ENCODE measurements at regions not wholly inside any gene's neighbourhood (a gene's known extent, or its start where the extent isn't known, plus 50 kb on each side); places are given as distances from the start of the nearest gene placed in this dataset.

DNA sequence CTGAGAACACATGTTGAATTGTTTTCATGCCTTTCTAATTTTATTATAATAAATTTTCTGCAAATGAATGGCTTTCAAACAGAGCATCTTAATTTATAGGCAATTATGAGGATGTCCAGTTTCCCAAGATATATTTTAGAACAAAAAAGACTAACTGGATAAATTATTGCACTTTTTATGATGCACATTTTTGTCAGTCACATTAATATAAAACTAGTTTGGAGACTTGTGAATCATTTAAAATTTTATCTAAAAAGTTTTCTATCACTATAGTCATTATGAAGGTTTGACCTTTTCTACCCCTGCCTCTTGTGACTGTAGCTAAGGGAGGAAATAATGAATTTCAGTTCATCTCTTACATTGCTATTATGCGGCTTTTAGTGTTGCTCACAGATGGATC, 393.8 kb downstream of the TAF11L14 start:
- H3K9me3 ChIP-seq (ENCODE audit: control insufficient read depth, low read length): no peaks in the 10 kb centered on the region

DNA sequence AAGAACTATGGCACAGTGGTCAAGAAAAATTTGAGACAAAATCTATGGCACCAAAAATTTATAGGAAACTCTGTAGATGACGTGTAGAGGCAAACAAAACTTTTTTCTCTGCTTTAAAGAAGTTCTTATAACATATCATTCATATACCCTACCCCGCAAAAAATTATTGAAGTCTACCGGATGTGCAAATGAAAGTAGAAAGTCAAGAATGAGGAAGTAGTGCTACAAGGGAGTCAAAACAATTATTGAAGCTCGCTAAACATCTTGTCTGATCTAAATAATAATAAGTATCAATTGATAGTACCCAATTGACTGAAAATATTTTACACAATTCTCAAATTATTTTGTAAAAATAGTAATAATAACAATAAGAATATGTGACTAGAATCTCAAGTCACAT, 398.5 kb downstream of the TAF11L14 start:
- no peaks in the 10 kb centered on the region for H3K9me3 ChIP-seq (ENCODE audit: control insufficient read depth, low read length)
- no peaks in the 10 kb centered on the region for H3K27me3 ChIP-seq (ENCODE audit: control insufficient read depth, insufficient read depth, low read length)
- H3K36me3 ChIP-seq (ENCODE audit: control insufficient read depth, insufficient read depth, low read length): no peaks in the 10 kb centered on the region
- H3K4me3 ChIP-seq (ENCODE audit: low read length): no peak overlapping the region
- no peak overlapping the region for H3K9ac ChIP-seq (ENCODE audit: low read length)
- H3K4me1 ChIP-seq (ENCODE audit: control insufficient read depth, insufficient read depth, low read length): no peaks in the 10 kb centered on the region

More for the DNA sequence above, 393.8 kb downstream of the TAF11L14 start:
- Histone ChIP-seq H3K27me3 (ENCODE audit: control insufficient read depth, insufficient read depth, low read length) (no peaks in the 10 kb centered on the region), H3K36me3 (ENCODE audit: control insufficient read depth, insufficient read depth, low read length) (no peaks in the 10 kb centered on the region), H3K9ac (ENCODE audit: low read length) (no peak overlapping the region), H3K4me3 (ENCODE audit: low read length) (no peak overlapping the region), H3K4me1 (ENCODE audit: control insufficient read depth, insufficient read depth, low read length) (no peaks in the 10 kb centered on the region)

DNA sequence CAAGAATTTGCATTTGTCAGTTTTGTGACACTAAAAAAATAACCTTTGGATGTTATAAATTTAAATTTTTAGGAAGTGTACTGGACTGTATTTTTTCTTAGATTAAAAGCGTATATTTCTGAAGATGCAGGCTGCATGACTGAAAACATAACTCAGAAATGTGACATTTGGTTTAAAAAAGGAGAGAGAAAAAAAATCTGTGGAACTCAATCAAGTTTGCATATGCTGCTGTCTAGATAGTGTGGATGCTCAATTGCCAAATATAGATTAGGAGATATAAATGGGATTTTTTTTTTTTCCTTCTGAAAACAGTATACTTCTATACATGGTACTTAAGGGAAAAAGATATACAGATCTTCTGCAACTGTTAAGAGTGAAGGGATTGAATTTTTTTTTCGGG, 402.3 kb downstream of the TAF11L14 start:
- Histone ChIP-seq H3K4me1 (ENCODE audit: control insufficient read depth, insufficient read depth, low read length) (no peaks in the 10 kb centered on the region), H3K9ac (ENCODE audit: low read length) (no peak overlapping the region), H3K9me3 (ENCODE audit: control insufficient read depth, low read length) (no peaks in the 10 kb centered on the region), H3K36me3 (ENCODE audit: control insufficient read depth, insufficient read depth, low read length) (no peaks in the 10 kb centered on the region), H3K4me3 (ENCODE audit: low read length) (no peak overlapping the region), H3K27me3 (ENCODE audit: control insufficient read depth, insufficient read depth, low read length) (no peaks in the 10 kb centered on the region)

DNA sequence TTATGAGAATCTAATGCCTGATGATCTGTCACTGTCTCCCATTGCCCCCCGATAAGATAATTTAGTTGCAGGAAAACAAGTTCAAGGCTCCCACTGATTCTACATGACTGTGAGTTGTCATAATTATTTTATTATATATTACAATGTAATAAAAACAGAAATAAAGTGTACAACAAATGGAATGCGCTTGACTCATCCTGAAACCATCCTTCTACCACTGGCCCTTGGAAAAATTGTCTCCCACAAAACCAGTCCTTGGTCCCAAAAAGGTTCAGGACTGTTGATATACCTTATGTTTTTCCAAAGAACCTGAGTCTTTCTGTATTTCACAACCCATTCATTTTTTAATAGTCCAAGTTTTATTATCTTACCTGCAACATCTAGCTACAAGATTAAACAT, 403.5 kb downstream of the TAF11L14 start:
- Histone ChIP-seq H3K27me3 (ENCODE audit: control insufficient read depth, insufficient read depth, low read length) (no peaks in the 10 kb centered on the region), H3K36me3 (ENCODE audit: control insufficient read depth, insufficient read depth, low read length) (no peaks in the 10 kb centered on the region), H3K9me3 (ENCODE audit: control insufficient read depth, low read length) (no peaks in the 10 kb centered on the region), H3K4me3 (ENCODE audit: low read length) (no peak overlapping the region), H3K4me1 (ENCODE audit: control insufficient read depth, insufficient read depth, low read length) (no peaks in the 10 kb centered on the region), H3K9ac (ENCODE audit: low read length) (no peak overlapping the region)

DNA sequence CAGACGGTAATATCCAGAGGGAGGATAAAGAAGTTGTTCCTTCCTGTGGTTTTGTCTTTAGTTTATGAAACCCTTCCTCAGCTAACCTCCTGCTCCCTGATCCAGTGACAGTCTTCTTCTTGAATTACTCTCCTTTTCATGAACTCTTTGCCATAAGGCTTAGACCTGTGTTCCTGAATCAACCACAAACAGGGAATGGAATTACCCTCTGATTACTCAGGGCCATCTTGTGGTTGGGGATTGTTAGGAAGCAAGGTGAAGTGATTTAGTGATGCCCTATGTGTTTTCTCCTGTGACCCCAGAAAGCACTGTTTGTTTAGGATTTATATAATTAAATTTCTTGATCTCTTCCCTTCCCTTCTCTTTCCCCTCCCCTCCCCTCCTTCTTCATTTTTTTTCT, 409.1 kb downstream of the TAF11L14 start:
- Histone ChIP-seq H3K9ac (ENCODE audit: low read length) (no peak overlapping the region), H3K27me3 (ENCODE audit: control insufficient read depth, insufficient read depth, low read length) (no peaks in the 10 kb centered on the region)

DNA sequence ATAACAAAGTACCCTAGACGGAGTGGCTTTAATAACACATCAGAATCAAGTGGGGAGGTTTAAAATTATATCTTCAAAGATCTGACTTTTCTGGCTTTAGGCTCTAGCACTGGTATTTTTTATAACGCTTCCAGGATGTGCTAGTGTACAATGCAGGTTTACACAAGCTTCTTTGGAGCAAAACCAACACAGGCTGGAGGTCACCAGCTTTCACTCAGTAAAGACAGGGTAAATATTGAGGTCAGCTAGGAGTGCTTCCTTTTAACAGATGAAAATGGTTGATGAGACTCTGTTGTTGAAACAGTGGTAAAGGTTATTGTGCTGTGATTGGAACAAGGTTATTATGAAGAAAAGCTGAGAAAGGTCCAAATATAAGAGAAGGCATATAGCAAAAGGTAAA, 414.2 kb downstream of the TAF11L14 start:
- no peak overlapping the region for H3K4me3 ChIP-seq (ENCODE audit: low read length)
- H3K27me3 ChIP-seq (ENCODE audit: control insufficient read depth, insufficient read depth, low read length): no peaks in the 10 kb centered on the region

More for the DNA sequence above, 409.1 kb downstream of the TAF11L14 start:
- Histone ChIP-seq H3K36me3 (ENCODE audit: control insufficient read depth, insufficient read depth, low read length) (no peaks in the 10 kb centered on the region), H3K9me3 (ENCODE audit: control insufficient read depth, low read length) (no peaks in the 10 kb centered on the region), H3K4me3 (ENCODE audit: low read length) (no peak overlapping the region), H3K4me1 (ENCODE audit: control insufficient read depth, insufficient read depth, low read length) (no peaks in the 10 kb centered on the region)

DNA sequence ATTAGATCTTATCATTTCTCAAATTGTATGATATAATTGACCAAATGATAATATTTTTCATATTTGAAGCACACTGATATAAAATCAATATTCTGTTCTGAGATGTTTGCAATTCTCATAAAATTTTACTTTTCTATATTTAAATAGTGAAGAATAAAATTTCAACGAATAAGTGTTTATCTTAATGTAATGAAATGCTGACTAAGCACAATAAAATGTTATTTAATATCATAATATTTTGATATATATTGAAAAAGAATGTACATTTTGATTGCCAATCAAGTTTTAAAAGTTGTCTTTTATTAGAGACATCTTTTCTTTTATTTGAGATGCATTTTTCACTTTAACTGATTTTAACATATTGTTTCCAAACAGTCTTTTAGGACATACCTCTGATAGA, 416.1 kb downstream of the TAF11L14 start:
- Histone ChIP-seq H3K4me3 (ENCODE audit: low read length) (no peak overlapping the region), H3K36me3 (ENCODE audit: control insufficient read depth, insufficient read depth, low read length) (no peaks in the 10 kb centered on the region), H3K9ac (ENCODE audit: low read length) (no peak overlapping the region), H3K4me1 (ENCODE audit: control insufficient read depth, insufficient read depth, low read length) (no peaks in the 10 kb centered on the region), H3K27me3 (ENCODE audit: control insufficient read depth, insufficient read depth, low read length) (no peaks in the 10 kb centered on the region), H3K9me3 (ENCODE audit: control insufficient read depth, low read length) (no peaks in the 10 kb centered on the region)

More for the DNA sequence above, 414.2 kb downstream of the TAF11L14 start:
- no peaks in the 10 kb centered on the region for H3K9me3 ChIP-seq (ENCODE audit: control insufficient read depth, low read length)
- no peak overlapping the region for H3K9ac ChIP-seq (ENCODE audit: low read length)
- H3K36me3 ChIP-seq (ENCODE audit: control insufficient read depth, insufficient read depth, low read length): no peaks in the 10 kb centered on the region
- no peaks in the 10 kb centered on the region for H3K4me1 ChIP-seq (ENCODE audit: control insufficient read depth, insufficient read depth, low read length)

DNA sequence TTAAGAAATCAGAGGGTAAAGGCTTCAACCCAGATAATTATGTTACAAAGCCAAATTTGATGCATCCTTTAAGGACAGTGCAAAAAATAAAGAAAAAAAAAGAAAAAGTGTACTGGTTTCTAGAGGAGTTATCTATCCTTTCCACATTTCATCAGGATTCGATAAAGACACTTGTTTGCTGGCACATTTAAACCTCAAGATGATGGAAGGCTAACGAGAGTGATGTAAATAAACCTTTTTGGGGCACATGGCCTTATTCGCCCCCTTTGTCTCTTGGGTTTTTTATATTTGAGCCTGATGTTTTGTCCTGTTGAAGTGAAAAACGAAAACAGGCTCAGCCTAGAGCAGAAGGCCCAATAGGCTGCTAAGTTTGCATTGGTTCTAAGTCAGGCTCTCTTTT, 416.5 kb downstream of the TAF11L14 start:
- no peak overlapping the region for H3K9ac ChIP-seq (ENCODE audit: low read length)

DNA sequence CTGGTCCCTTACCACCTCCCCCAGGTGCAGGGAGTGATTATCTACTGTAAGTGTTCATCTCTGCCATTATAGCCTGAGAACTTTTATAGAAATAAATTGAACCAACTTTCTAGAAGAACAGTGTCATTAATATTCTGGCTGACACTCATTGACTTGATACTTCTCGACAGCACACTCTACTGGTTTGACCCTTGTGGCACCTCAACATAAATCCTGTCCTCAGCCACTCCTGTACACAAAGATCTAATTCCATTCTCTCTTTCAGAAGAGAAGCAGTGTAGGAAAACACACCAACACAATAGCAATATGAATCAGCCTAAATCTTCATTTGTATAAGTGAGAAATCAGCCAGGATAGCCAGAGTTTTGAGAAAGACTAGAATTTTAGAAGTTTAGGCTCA, 417.7 kb downstream of the TAF11L14 start:
- H3K4me1 ChIP-seq (ENCODE audit: control insufficient read depth, insufficient read depth, low read length): no peaks in the 10 kb centered on the region
- H3K9ac ChIP-seq (ENCODE audit: low read length): no peak overlapping the region
- H3K9me3 ChIP-seq (ENCODE audit: control insufficient read depth, low read length): no peaks in the 10 kb centered on the region
- no peaks in the 10 kb centered on the region for H3K36me3 ChIP-seq (ENCODE audit: control insufficient read depth, insufficient read depth, low read length)
- no peak overlapping the region for H3K4me3 ChIP-seq (ENCODE audit: low read length)
- H3K27me3 ChIP-seq (ENCODE audit: control insufficient read depth, insufficient read depth, low read length): no peaks in the 10 kb centered on the region

More for the DNA sequence above, 416.5 kb downstream of the TAF11L14 start:
- Histone ChIP-seq H3K27me3 (ENCODE audit: control insufficient read depth, insufficient read depth, low read length) (no peaks in the 10 kb centered on the region), H3K36me3 (ENCODE audit: control insufficient read depth, insufficient read depth, low read length) (no peaks in the 10 kb centered on the region), H3K4me3 (ENCODE audit: low read length) (no peak overlapping the region), H3K9me3 (ENCODE audit: control insufficient read depth, low read length) (no peaks in the 10 kb centered on the region), H3K4me1 (ENCODE audit: control insufficient read depth, insufficient read depth, low read length) (no peaks in the 10 kb centered on the region)

DNA sequence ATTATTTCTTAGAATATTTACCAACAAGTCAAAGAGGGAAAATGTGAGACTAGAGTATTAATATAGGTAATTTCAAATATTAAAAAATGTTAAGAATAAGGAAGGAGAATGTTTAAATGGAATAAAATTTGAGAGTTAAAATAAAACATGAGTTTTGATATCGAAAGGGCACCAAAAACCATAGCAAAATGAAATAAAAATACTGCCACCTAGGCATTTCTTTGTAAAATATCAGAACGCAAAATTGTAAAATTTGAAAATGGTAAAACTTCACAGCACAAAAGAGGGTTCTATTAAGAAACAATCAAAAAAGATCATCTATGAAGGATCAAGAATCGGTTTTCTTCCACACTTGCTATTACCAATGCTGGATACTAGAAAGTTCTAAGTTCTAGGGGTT, 418.3 kb downstream of the TAF11L14 start:
- Histone ChIP-seq H3K36me3 (ENCODE audit: control insufficient read depth, insufficient read depth, low read length) (no peaks in the 10 kb centered on the region), H3K9me3 (ENCODE audit: control insufficient read depth, low read length) (no peaks in the 10 kb centered on the region), H3K27me3 (ENCODE audit: control insufficient read depth, insufficient read depth, low read length) (no peaks in the 10 kb centered on the region), H3K9ac (ENCODE audit: low read length) (no peak overlapping the region), H3K4me3 (ENCODE audit: low read length) (no peak overlapping the region), H3K4me1 (ENCODE audit: control insufficient read depth, insufficient read depth, low read length) (no peaks in the 10 kb centered on the region)

DNA sequence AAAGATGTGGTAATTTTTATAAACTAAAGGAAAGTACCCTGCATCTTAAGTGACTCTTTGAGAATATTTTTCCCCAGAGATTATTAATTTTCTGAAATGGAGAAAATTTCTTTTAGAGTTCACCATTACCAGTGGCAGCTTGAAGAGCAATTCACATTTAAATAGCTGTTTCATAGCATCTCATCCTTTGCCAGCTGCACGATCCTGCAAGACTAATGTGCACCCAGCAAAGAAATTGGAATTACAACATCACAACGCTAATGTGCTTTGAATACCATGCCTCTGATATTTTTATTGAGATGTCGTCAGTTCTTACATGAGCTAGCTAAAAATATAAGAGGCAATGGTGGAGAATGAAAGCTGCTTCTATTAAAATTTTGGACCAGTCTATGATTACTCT, 423.5 kb downstream of the TAF11L14 start:
- H3K9me3 ChIP-seq (ENCODE audit: control insufficient read depth, low read length): no peaks in the 10 kb centered on the region
- no peak overlapping the region for H3K4me3 ChIP-seq (ENCODE audit: low read length)
- H3K9ac ChIP-seq (ENCODE audit: low read length): no peak overlapping the region
- H3K27me3 ChIP-seq (ENCODE audit: control insufficient read depth, insufficient read depth, low read length): no peaks in the 10 kb centered on the region
- H3K36me3 ChIP-seq (ENCODE audit: control insufficient read depth, insufficient read depth, low read length): no peaks in the 10 kb centered on the region
- H3K4me1 ChIP-seq (ENCODE audit: control insufficient read depth, insufficient read depth, low read length): no peaks in the 10 kb centered on the region

DNA sequence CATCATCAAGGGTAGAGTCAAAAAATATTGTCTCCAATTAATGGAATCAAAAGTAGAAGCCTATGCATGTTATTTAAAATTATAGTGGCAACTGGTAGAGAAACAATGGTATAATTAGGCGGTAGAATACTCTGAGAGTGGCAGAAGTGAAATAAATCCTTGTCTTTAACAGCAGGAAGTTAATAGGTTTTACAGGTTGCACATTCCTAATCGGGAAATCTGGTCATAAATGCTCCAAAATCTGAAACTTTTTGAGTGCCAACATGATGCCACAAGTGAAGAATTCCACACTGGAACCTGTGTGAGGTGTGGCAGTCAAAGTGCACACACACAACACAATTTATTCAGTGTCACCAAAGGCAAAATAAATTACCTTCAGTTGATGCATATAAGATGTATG, 433.4 kb downstream of the TAF11L14 start:
- Histone ChIP-seq H3K4me3 (ENCODE audit: low read length) (no peak overlapping the region), H3K9ac (ENCODE audit: low read length) (no peak overlapping the region), H3K36me3 (ENCODE audit: control insufficient read depth, insufficient read depth, low read length) (no peaks in the 10 kb centered on the region), H3K27me3 (ENCODE audit: control insufficient read depth, insufficient read depth, low read length) (no peaks in the 10 kb centered on the region), H3K9me3 (ENCODE audit: control insufficient read depth, low read length) (no peaks in the 10 kb centered on the region), H3K4me1 (ENCODE audit: control insufficient read depth, insufficient read depth, low read length) (no peaks in the 10 kb centered on the region)

DNA sequence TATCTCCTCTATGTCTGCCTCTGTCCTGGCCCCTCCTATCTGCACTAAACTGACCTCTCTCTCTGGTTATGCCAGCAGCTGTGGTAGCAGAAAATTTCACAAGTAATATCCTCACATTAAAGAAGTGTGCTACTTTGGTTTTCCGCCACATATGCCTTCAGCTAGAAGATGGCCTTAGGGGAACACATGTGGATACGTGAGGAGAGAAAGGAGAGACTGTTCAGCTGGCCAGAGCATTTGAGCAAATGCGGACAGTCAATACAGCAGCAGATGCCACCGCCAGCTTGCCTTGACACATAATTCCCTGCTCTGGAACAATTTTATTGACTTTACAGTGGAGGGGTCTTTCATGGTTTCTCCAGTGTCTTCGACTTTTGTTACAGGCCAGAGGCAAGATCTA, 434.6 kb downstream of the TAF11L14 start:
- Histone ChIP-seq H3K27me3 (ENCODE audit: control insufficient read depth, insufficient read depth, low read length) (no peaks in the 10 kb centered on the region), H3K9me3 (ENCODE audit: control insufficient read depth, low read length) (no peaks in the 10 kb centered on the region), H3K4me3 (ENCODE audit: low read length) (no peak overlapping the region), H3K4me1 (ENCODE audit: control insufficient read depth, insufficient read depth, low read length) (no peaks in the 10 kb centered on the region), H3K36me3 (ENCODE audit: control insufficient read depth, insufficient read depth, low read length) (no peaks in the 10 kb centered on the region), H3K9ac (ENCODE audit: low read length) (no peak overlapping the region)

Data from mucosa of stomach (tissue), 1 donor.